Esophagus muscularis mucosa (tissue), 4 donors: ENCODE measurements at regions not wholly inside any gene's neighbourhood (a gene's known extent, or its start where the extent isn't known, plus 50 kb on each side); places are given as distances from the start of the nearest gene placed in this dataset.

Experiments
- DNase-seq: peaks from one replicate; pipeline ENCODE4 v3.0.0-alpha.2; 2017; ENCODE audit errors: extremely low spot score
- H3K27ac ChIP-seq, 4 donors: fragments of 200-600 bp; sonication (generic); replicated peaks in 1 of 4; 1 replicate in 3 of 4; 2 replicates in 1 of 4; pipeline ENCODE4 v1.5.1; 2016 to 2019; ENCODE audit warnings: mild to moderate bottlenecking in 1 of 4
- H3K27me3 ChIP-seq, 4 donors: fragments of 200-600 bp; sonication (generic); one replicate each; pipeline versions ENCODE4 v1.5.1 to v1.6.0; 2016 to 2019
- H3K36me3 ChIP-seq, 4 donors: fragments of 200-600 bp; sonication (generic); one replicate each; pipeline ENCODE4 v1.5.1; 2016 to 2019
- H3K4me1 ChIP-seq, 4 donors: fragments of 200-600 bp; sonication (generic); one replicate each; pipeline ENCODE4 v1.5.1; 2016 to 2019
- H3K4me3 ChIP-seq, 4 donors: fragments of 200-600 bp; sonication (generic); 1 replicate in 2 of 4; 2 replicates in 2 of 4; pipeline ENCODE4 v1.5.1; 2016 to 2019; ENCODE audit warnings: mild to moderate bottlenecking in 4 of 4, moderate library complexity in 1 of 4
- H3K9me3 ChIP-seq, 4 donors: fragments of 200-600 bp; sonication (generic); 1 replicate in 3 of 4; 2 replicates in 1 of 4; pipeline ENCODE4 v1.5.1; 2016 to 2019
- EP300 ChIP-seq: sonication (generic); formaldehyde crosslinking; IDR thresholded peaks from one replicate; pipeline ENCODE4 v1.6.1; 2017; ENCODE audit warnings: antibody characterized with exemption
- POLR2A ChIP-seq: fragments of 450-650 bp; IDR thresholded peaks from one replicate; pipeline ENCODE4 v1.6.1; 2017; ENCODE audit warnings: antibody characterized with exemption, moderate library complexity, mild to moderate bottlenecking, low read depth
- POLR2AphosphoS5 ChIP-seq, 2 donors: sonication (generic); formaldehyde crosslinking; IDR thresholded peaks; one replicate each; pipeline ENCODE4 v1.6.1; 2017; ENCODE audit warnings: antibody characterized with exemption in 2 of 2
- WGBS: methylation state at CpG from one replicate; pipeline ENCODE4 v1.1.5; 2018; 5-methylcytosine and 5-hydroxymethylcytosine counted together
- intact Hi-C: fragments of 100-400 bp; cut with DNase I; formaldehyde crosslinking; loops from one replicate; pipeline ENCODE4 v1.15.1; 2023
- TF ChIP-seq, protein P1 (sequence below), 3 experiments: fragments of 200-600 bp in 2 of 3; fragments of 450-650 bp in 1 of 3; sonication (generic) in 2 of 3; IDR thresholded peaks; one replicate each; pipeline ENCODE4 v1.5.1; 2017 to 2019; ENCODE audit warnings: antibody characterized with exemption in 3 of 3, mild to moderate bottlenecking in 2 of 3, moderate library complexity in 1 of 3

DNA sequence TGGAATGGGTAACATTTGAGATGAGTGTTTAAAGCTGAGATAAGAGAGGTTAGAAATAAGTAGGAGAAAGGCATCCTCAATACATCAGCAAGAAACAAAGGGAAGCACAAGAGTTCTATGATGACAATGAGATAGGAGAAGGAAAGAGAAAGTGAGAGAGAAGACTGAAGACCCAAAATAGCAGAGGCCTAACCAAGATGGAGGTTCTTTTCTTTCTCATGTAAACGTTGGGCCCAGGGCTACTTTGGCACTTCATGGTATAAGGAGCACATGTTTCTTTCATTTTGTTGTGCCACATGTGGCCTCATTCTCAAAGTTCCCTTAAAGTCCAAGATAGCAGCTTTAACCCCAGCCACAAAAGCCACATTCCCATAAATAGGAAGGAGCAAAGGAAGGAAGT, 120.5 kb upstream of the RMST start:
- WGBS = 71% methylated on average over 1 of the region's 1 CpG
- H3K27ac ChIP-seq = no peak overlapping the region
- TF ChIP-seq, protein P1, sequence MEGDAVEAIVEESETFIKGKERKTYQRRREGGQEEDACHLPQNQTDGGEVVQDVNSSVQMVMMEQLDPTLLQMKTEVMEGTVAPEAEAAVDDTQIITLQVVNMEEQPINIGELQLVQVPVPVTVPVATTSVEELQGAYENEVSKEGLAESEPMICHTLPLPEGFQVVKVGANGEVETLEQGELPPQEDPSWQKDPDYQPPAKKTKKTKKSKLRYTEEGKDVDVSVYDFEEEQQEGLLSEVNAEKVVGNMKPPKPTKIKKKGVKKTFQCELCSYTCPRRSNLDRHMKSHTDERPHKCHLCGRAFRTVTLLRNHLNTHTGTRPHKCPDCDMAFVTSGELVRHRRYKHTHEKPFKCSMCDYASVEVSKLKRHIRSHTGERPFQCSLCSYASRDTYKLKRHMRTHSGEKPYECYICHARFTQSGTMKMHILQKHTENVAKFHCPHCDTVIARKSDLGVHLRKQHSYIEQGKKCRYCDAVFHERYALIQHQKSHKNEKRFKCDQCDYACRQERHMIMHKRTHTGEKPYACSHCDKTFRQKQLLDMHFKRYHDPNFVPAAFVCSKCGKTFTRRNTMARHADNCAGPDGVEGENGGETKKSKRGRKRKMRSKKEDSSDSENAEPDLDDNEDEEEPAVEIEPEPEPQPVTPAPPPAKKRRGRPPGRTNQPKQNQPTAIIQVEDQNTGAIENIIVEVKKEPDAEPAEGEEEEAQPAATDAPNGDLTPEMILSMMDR (IDR thresholded peaks at IDR 0.05) = no peak
- TF ChIP-seq POLR2A (no peak), POLR2AphosphoS5 (IDR thresholded peaks at IDR 0.05) (no peak), EP300 (no peak)
- H3K4me3 ChIP-seq = no peak overlapping the region
- H3K27me3 ChIP-seq = no peaks in the 10 kb centered on the region
- H3K4me1 ChIP-seq = no peaks in the 10 kb centered on the region
- intact Hi-C loops = no loop called here
- DNase-seq = no peak
- H3K9me3 ChIP-seq = no peaks in the 10 kb centered on the region
- H3K36me3 ChIP-seq = no peaks in the 10 kb centered on the region

DNA sequence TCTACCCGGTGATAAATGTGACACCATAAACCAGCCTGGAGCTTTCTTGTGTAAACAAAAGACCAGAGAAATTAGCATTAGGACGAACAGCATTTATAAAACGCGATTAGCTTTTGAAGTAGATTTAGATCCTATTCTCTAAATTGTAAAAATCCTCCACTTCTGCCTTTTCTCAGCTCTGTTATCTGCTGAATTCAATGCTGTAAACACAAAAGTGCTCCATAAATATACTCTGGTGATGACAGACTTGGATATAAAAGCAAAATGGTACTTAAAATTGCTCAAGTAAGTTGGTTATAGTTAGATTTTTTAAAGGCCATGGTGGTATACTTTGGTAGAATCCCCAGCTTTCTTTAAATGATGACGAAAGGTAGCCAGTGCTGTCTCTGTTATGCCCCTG, 114.6 kb upstream of the RMST start:
- H3K4me3 ChIP-seq = no peak overlapping the region
- no peaks in the 10 kb centered on the region for H3K9me3 ChIP-seq
- intact Hi-C loops = no loop called here
- no peak overlapping the region for H3K27ac ChIP-seq
- WGBS = 44% methylated on average over 5 of the region's 5 CpGs
- no peaks in the 10 kb centered on the region for H3K36me3 ChIP-seq
- peaks cover 0 to 7% (median 2%) of the 10 kb centered on the region in 4 donors for H3K4me1 ChIP-seq
- DNase-seq = no peak
- TF ChIP-seq POLR2AphosphoS5 (IDR thresholded peaks at IDR 0.05) (no peak), POLR2A (no peak), EP300 (no peak)
- TF ChIP-seq, protein P1 (IDR thresholded peaks at IDR 0.05) = no peak
- no peaks in the 10 kb centered on the region for H3K27me3 ChIP-seq

DNA sequence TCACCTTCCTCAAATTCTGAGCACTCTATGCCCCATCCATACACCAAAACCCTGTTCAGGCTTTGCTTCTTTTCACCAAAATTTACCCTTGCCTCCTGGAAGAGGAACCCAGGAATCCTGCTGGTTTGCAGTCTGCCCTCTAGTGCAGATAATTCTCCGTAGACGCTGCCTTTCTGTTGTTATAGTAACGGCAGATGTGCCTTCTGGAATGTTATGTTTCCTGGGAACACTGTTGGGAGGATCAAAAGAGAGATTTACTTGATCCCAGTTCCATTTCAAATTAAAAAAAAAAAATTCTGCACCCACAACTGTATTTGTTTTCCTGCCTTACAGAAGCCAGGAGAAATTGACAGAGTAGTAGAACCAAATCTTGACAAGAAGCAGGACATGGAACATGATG, 104.2 kb upstream of the RMST start:
- H3K27ac ChIP-seq = no peak overlapping the region
- H3K4me3 ChIP-seq = no peak overlapping the region
- TF ChIP-seq, protein P1 (IDR thresholded peaks at IDR 0.05) = no peak
- TF ChIP-seq POLR2AphosphoS5 (IDR thresholded peaks at IDR 0.05) = no peak
- TF ChIP-seq EP300 = no peak
- no peak for TF ChIP-seq POLR2A
- intact Hi-C loops = no loop called here
- DNase-seq = no peak
- no peaks in the 10 kb centered on the region for H3K36me3 ChIP-seq
- H3K4me1 ChIP-seq = no peaks in the 10 kb centered on the region
- WGBS = 52% methylated on average over 3 of the region's 3 CpGs
- H3K27me3 ChIP-seq = no peaks in the 10 kb centered on the region
- H3K9me3 ChIP-seq = no peaks in the 10 kb centered on the region

DNA sequence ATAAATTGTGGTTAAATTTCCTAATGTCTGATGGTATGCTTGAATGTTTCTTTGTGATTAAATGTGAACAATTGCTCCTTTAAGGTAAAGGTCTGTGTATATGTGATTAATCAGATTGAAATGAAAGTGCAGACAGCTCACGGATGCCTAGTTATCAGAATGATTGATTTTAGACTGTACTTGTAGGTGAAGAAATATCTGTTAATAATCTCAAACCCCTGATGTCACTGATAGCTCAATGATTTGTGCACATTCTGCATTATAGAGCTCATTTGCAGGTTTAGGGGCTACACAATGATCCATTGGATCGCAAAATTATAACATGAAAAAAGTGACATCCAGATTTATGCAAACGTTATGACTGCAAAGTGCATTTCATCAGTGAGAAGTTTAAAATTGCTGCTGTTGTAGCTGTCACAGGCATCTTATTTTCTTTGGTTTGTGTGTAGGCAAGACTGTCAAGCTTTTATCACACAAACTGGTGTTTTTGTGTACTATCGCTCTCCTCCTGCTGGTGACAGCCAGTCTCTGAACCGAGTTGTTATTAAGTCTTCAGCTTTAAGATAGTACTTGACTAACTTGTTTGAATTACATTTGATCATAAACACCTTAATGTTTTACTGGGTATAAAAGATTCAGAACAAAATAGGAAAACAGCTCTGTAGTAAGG, 103.4 kb upstream of the RMST start:
- intact Hi-C loops = no loop called here
- H3K27ac ChIP-seq = no peak overlapping the region
- no peak for DNase-seq
- 61% methylated on average over 5 of the region's 5 CpGs for WGBS
- H3K9me3 ChIP-seq = no peaks in the 10 kb centered on the region
- no peaks in the 10 kb centered on the region for H3K4me1 ChIP-seq
- no peaks in the 10 kb centered on the region for H3K27me3 ChIP-seq
- no peaks in the 10 kb centered on the region for H3K36me3 ChIP-seq
- H3K4me3 ChIP-seq = no peak overlapping the region
- TF ChIP-seq POLR2A (no peak), POLR2AphosphoS5 (IDR thresholded peaks at IDR 0.05) (no peak), EP300 (no peak)
- TF ChIP-seq, protein P1 (IDR thresholded peaks at IDR 0.05) = no peak

DNA sequence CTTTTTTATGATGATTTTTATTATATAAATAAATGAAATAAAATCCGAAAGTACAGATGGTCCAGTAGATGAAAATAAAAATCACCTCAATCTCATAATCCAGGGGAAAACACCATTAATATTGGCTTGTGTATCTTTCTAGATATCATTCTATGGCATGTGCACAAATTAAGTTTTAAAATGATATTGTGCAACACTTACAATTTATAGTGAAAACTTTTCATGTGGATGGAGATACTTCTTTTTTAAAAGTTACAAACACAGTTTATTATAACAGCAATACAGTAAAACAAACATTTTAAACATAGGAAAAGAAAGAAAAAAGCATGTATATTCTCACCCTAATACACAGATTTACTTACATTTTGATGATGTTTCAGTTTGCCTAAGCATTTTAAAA, 98.9 kb upstream of the RMST start:
- intact Hi-C loops = no loop called here
- H3K4me1 ChIP-seq = no peaks in the 10 kb centered on the region
- TF ChIP-seq, protein P1 (IDR thresholded peaks at IDR 0.05) = no peak
- TF ChIP-seq POLR2A (no peak), POLR2AphosphoS5 (IDR thresholded peaks at IDR 0.05) (no peak), EP300 (no peak)
- H3K36me3 ChIP-seq = no peaks in the 10 kb centered on the region
- DNase-seq = no peak
- no peak overlapping the region for H3K27ac ChIP-seq
- H3K4me3 ChIP-seq = no peak overlapping the region
- 83% methylated on average over 1 of the region's 1 CpG for WGBS
- no peaks in the 10 kb centered on the region for H3K9me3 ChIP-seq
- no peaks in the 10 kb centered on the region for H3K27me3 ChIP-seq
